Endothelial cell of umbilical vein (primary cell): ENCODE measurements at regions not wholly inside any gene's neighbourhood (a gene's known extent, or its start where the extent isn't known, plus 50 kb on each side); places are given as distances from the start of the nearest gene placed in this dataset.

Experiments used
- CTCF ChIP-seq, 2 donors: IDR thresholded peaks; 1 replicate in 1 of 2; 2 replicates in 1 of 2; pipeline ENCODE4 v1.5.1; 2011; ENCODE audit warnings: low read length in 2 of 2, mild to moderate bottlenecking in 2 of 2, moderate library complexity in 2 of 2, control low read depth in 1 of 2, inconsistent platforms in 1 of 2, low read depth in 1 of 2; ENCODE audit not compliant: insufficient read depth in 1 of 2; ENCODE audit errors: extremely low read depth in 1 of 2
- EZH2 ChIP-seq: IDR thresholded peaks from 2 replicates; pipeline ENCODE4 v1.6.1; 2012; ENCODE audit warnings: borderline replicate concordance, low read depth, mild to moderate bottlenecking, moderate library complexity, low read length, inconsistent platforms; ENCODE audit not compliant: severe bottlenecking
- GATA2 ChIP-seq: IDR thresholded peaks from 2 replicates; pipeline ENCODE4 v1.7.0; 2011; ENCODE audit warnings: low read depth, mild to moderate bottlenecking, moderate library complexity, mixed read lengths, low read length; ENCODE audit not compliant: insufficient read length, insufficient read depth
- MAX ChIP-seq: IDR thresholded peaks from 2 replicates; pipeline ENCODE4 v1.6.1; 2011; ENCODE audit not compliant: insufficient read depth, insufficient read length
- MYC ChIP-seq: IDR thresholded peaks from one replicate; pipeline ENCODE4 v1.6.1; 2011; ENCODE audit warnings: mild to moderate bottlenecking, low read depth, low read length
- POLR2A ChIP-seq: IDR thresholded peaks from 2 replicates; pipeline ENCODE4 v1.6.1; 2012; ENCODE audit warnings: low read depth, mild to moderate bottlenecking, control low read depth, low read length
- POLR2AphosphoS5 ChIP-seq: IDR thresholded peaks from 2 replicates; pipeline ENCODE4 v1.6.1; 2012; ENCODE audit warnings: low read depth, mild to moderate bottlenecking, control low read depth, low read length, moderate library complexity; ENCODE audit not compliant: insufficient read depth

- no peak for TF ChIP-seq CTCF (IDR thresholded peaks at IDR 0.05; ENCODE audit: extremely low read depth in 1 of 2, insufficient read depth in 1 of 2, low read depth in 1 of 2, low read length in 2 of 2)
- TF ChIP-seq EZH2, result no peak
- no peak for TF ChIP-seq GATA2
- TF ChIP-seq POLR2A, result no peak
- TF ChIP-seq POLR2AphosphoS5, result no peak
- no peak for TF ChIP-seq MAX
- no peak for TF ChIP-seq MYC
Measured at GRCh38 chr1:30273021-30273325, 450.4 kb downstream of the MATN1 start.
